RCC 7860 (cell line): ENCODE measurements at regions not wholly inside any gene's neighbourhood (a gene's known extent, or its start where the extent isn't known, plus 50 kb on each side); places are given as distances from the start of the nearest gene placed in this dataset.

Source experiments
- DNase-seq: peaks from one replicate; pipeline ENCODE4 v3.0.0-alpha.2; 2015; ENCODE audit warnings: low spot score
- FAIRE-seq: peaks from 2 replicates; lab custom pipeline; 2012; peaks lifted over from hg19 to GRCh38; lab: Jason Lieb, UNC

- DNase-seq: no peak
- no peak for FAIRE-seq
Observed at GRCh38 chr7:135831455-135832195, 83.0 kb upstream of the FAM180A start.

GRCh38 chr7:135828604-135829003 lies 80.0 kb upstream of the FAM180A start:
- FAIRE-seq (no peak), DNase-seq (no peak)

GRCh38 chr7:135827391-135827790 lies 78.8 kb upstream of the FAM180A start:
- FAIRE-seq (no peak), DNase-seq (no peak)

- DNase-seq (no peak), FAIRE-seq (no peak)
Observed at GRCh38 chr7:135825406-135825805, 76.8 kb upstream of the FAM180A start.

- FAIRE-seq (no peak), DNase-seq (no peak)
Observed at GRCh38 chr7:135822376-135822775, 73.8 kb upstream of the FAM180A start.

- no peak for FAIRE-seq
Observed at GRCh38 chr7:135817583-135817982, 69.0 kb upstream of the FAM180A start.

GRCh38 chr7:135815033-135815432 lies 66.4 kb upstream of the FAM180A start:
- DNase-seq: no peak
- FAIRE-seq: no peak

More at GRCh38 chr7:135817583-135817982, 69.0 kb upstream of the FAM180A start:
- DNase-seq: no peak

GRCh38 chr7:135812148-135812547 lies 63.5 kb upstream of the FAM180A start:
- no peak for DNase-seq
- no peak for FAIRE-seq

GRCh38 chr7:135811506-135811905 lies 62.9 kb upstream of the FAM180A start:
- FAIRE-seq: no peak
- no peak for DNase-seq

- DNase-seq: no peak
Observed at GRCh38 chr7:135808206-135808605, 59.6 kb upstream of the FAM180A start.

GRCh38 chr7:135803143-135803542 lies 54.5 kb upstream of the FAM180A start:
- no peak for FAIRE-seq
- DNase-seq: no peak

More at GRCh38 chr7:135808206-135808605, 59.6 kb upstream of the FAM180A start:
- FAIRE-seq: no peak

- DNase-seq: no peak
- no peak for FAIRE-seq
Observed at GRCh38 chr7:135802697-135803096, 54.1 kb upstream of the FAM180A start.

- FAIRE-seq: no peak
- DNase-seq: no peak
Observed at GRCh38 chr7:135801877-135802276, 53.3 kb upstream of the FAM180A start.

- DNase-seq (peak; percentile 61), FAIRE-seq (peak; percentile 32)
Observed at GRCh38 chr7:135801045-135801693, 52.6 kb upstream of the FAM180A start.

- FAIRE-seq (no peak), DNase-seq (no peak)
Observed at GRCh38 chr7:135800560-135800959, 51.9 kb upstream of the FAM180A start.

- no peak for FAIRE-seq
- no peak for DNase-seq
Observed at GRCh38 chr7:135799881-135800280, 51.3 kb upstream of the FAM180A start.
